ENCODE measurements at regions not wholly inside any gene's neighbourhood (a gene's known extent, or its start where the extent isn't known, plus 50 kb on each side); places are given as distances from the start of the nearest gene placed in this dataset.

- no peak overlapping the region for H3K27ac ChIP-seq (replicated peaks in 1 of 4)
- H3K9me3 ChIP-seq: peaks cover 0 to 3% (median 0%) of the 10 kb centered on the region in 4 donors
- no peaks in the 10 kb centered on the region for H3K27me3 ChIP-seq
- no peaks in the 10 kb centered on the region for H3K36me3 ChIP-seq
- DNase-seq (ENCODE audit: extremely low spot score): no peak
- H3K4me3 ChIP-seq: no peak overlapping the region
- WGBS: 57% methylated on average over 1 of the region's 1 CpG
- intact Hi-C loops (cut with DNase I): no loop called here
- no peak for TF ChIP-seq POLR2AphosphoS5 (IDR thresholded peaks at IDR 0.05)
- no peak for TF ChIP-seq POLR2A (IDR thresholded peaks at IDR 0.05; ENCODE audit: low read depth)
- TF ChIP-seq CTCF (IDR thresholded peaks at IDR 0.05): no peak
- no peak for TF ChIP-seq EP300 (IDR thresholded peaks at IDR 0.05)
- H3K4me1 ChIP-seq: no peaks in the 10 kb centered on the region
Observed at GRCh38 chr4:14520171-14520570, 482.1 kb upstream of the CPEB2 start.

GRCh38 chr4:14524276-14524675, 478.0 kb upstream of the CPEB2 start:
- Histone ChIP-seq H3K4me3 (no peak overlapping the region), H3K36me3 (no peaks in the 10 kb centered on the region), H3K27ac (replicated peaks in 1 of 4) (no peak overlapping the region), H3K27me3 (no peaks in the 10 kb centered on the region), H3K9me3 (peaks cover 0 to 3% (median 0%) of the 10 kb centered on the region in 4 donors), H3K4me1 (no peaks in the 10 kb centered on the region)
- DNase-seq (ENCODE audit: extremely low spot score): no peak
- intact Hi-C loops (cut with DNase I): no loop called here
- 92% methylated on average over 1 of the region's 1 CpG for WGBS
- TF ChIP-seq POLR2AphosphoS5 (IDR thresholded peaks at IDR 0.05): no peak
- TF ChIP-seq POLR2A (IDR thresholded peaks at IDR 0.05; ENCODE audit: low read depth): no peak
- no peak for TF ChIP-seq CTCF (IDR thresholded peaks at IDR 0.05)
- no peak for TF ChIP-seq EP300 (IDR thresholded peaks at IDR 0.05)

- WGBS: 93% methylated on average over 2 of the region's 2 CpGs
- intact Hi-C loops (cut with DNase I): no loop called here
Observed at GRCh38 chr4:14528918-14529317, 473.4 kb upstream of the CPEB2 start.

GRCh38 chr4:14529653-14530052, 472.6 kb upstream of the CPEB2 start:
- intact Hi-C loops (cut with DNase I): no loop called here

More at GRCh38 chr4:14528918-14529317, 473.4 kb upstream of the CPEB2 start:
- no peaks in the 10 kb centered on the region for H3K36me3 ChIP-seq
- H3K9me3 ChIP-seq: no peaks in the 10 kb centered on the region
- no peaks in the 10 kb centered on the region for H3K4me1 ChIP-seq
- TF ChIP-seq EP300 (IDR thresholded peaks at IDR 0.05): no peak
- TF ChIP-seq CTCF (IDR thresholded peaks at IDR 0.05): no peak
- no peak for TF ChIP-seq POLR2AphosphoS5 (IDR thresholded peaks at IDR 0.05)
- TF ChIP-seq POLR2A (IDR thresholded peaks at IDR 0.05; ENCODE audit: low read depth): no peak
- no peak overlapping the region for H3K27ac ChIP-seq (replicated peaks in 1 of 4)
- no peak for DNase-seq (ENCODE audit: extremely low spot score)
- no peak overlapping the region for H3K4me3 ChIP-seq
- H3K27me3 ChIP-seq: no peaks in the 10 kb centered on the region

More at GRCh38 chr4:14529653-14530052, 472.6 kb upstream of the CPEB2 start:
- TF ChIP-seq CTCF (IDR thresholded peaks at IDR 0.05) (no peak), EP300 (IDR thresholded peaks at IDR 0.05) (no peak), POLR2A (IDR thresholded peaks at IDR 0.05; ENCODE audit: low read depth) (no peak), POLR2AphosphoS5 (IDR thresholded peaks at IDR 0.05) (no peak)
- Histone ChIP-seq H3K36me3 (no peaks in the 10 kb centered on the region), H3K27ac (replicated peaks in 1 of 4) (no peak overlapping the region), H3K9me3 (no peaks in the 10 kb centered on the region), H3K4me3 (no peak overlapping the region), H3K4me1 (no peaks in the 10 kb centered on the region), H3K27me3 (no peaks in the 10 kb centered on the region)
- 66% methylated on average over 4 of the region's 4 CpGs for WGBS
- DNase-seq (ENCODE audit: extremely low spot score): no peak

All from esophagus muscularis mucosa (tissue), 4 donors.